ENCODE measurements at regions not wholly inside any gene's neighbourhood (a gene's known extent, or its start where the extent isn't known, plus 50 kb on each side); places are given as distances from the start of the nearest gene placed in this dataset.

DNA sequence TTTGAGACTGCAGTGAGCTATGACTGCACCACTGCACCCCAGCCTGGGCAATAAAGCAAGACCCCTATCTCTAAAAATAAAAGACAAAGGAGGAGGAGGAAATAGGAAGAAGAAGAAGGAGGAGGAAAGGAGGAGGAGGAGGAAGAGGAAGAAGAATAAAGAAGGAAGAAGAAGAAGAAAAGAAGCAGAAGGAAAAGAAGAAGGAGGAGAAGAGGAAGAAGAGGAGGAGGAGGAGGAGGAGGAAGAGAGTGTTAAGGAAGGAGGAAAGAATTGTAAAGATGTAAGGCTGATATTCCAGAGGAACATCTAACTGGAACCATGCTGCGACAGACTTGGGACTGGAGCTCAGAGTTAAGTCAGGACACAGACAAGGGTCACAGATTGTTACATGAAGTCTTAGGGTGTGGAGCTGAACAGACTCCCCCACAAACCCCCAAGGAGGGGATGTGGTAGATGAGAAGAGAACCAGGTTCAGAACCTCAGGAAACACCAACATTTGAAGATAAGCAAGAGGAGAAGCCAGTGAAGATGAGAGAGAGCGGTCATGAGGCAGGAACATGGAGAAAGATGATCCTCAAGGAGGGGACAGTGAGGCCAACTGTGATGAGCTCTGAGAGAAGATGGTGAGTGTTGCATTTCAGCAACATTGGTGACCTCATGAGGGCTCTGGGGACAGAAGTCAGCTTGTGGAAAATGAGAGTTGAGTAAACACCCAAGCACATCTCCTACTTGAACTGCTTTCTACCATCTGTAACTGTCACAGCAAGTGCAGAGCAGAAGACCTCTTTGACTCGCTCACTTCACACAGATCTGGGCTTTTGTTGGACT lies 118.2 kb downstream of the CD164 start (continued):
- TF ChIP-seq, protein P1, sequence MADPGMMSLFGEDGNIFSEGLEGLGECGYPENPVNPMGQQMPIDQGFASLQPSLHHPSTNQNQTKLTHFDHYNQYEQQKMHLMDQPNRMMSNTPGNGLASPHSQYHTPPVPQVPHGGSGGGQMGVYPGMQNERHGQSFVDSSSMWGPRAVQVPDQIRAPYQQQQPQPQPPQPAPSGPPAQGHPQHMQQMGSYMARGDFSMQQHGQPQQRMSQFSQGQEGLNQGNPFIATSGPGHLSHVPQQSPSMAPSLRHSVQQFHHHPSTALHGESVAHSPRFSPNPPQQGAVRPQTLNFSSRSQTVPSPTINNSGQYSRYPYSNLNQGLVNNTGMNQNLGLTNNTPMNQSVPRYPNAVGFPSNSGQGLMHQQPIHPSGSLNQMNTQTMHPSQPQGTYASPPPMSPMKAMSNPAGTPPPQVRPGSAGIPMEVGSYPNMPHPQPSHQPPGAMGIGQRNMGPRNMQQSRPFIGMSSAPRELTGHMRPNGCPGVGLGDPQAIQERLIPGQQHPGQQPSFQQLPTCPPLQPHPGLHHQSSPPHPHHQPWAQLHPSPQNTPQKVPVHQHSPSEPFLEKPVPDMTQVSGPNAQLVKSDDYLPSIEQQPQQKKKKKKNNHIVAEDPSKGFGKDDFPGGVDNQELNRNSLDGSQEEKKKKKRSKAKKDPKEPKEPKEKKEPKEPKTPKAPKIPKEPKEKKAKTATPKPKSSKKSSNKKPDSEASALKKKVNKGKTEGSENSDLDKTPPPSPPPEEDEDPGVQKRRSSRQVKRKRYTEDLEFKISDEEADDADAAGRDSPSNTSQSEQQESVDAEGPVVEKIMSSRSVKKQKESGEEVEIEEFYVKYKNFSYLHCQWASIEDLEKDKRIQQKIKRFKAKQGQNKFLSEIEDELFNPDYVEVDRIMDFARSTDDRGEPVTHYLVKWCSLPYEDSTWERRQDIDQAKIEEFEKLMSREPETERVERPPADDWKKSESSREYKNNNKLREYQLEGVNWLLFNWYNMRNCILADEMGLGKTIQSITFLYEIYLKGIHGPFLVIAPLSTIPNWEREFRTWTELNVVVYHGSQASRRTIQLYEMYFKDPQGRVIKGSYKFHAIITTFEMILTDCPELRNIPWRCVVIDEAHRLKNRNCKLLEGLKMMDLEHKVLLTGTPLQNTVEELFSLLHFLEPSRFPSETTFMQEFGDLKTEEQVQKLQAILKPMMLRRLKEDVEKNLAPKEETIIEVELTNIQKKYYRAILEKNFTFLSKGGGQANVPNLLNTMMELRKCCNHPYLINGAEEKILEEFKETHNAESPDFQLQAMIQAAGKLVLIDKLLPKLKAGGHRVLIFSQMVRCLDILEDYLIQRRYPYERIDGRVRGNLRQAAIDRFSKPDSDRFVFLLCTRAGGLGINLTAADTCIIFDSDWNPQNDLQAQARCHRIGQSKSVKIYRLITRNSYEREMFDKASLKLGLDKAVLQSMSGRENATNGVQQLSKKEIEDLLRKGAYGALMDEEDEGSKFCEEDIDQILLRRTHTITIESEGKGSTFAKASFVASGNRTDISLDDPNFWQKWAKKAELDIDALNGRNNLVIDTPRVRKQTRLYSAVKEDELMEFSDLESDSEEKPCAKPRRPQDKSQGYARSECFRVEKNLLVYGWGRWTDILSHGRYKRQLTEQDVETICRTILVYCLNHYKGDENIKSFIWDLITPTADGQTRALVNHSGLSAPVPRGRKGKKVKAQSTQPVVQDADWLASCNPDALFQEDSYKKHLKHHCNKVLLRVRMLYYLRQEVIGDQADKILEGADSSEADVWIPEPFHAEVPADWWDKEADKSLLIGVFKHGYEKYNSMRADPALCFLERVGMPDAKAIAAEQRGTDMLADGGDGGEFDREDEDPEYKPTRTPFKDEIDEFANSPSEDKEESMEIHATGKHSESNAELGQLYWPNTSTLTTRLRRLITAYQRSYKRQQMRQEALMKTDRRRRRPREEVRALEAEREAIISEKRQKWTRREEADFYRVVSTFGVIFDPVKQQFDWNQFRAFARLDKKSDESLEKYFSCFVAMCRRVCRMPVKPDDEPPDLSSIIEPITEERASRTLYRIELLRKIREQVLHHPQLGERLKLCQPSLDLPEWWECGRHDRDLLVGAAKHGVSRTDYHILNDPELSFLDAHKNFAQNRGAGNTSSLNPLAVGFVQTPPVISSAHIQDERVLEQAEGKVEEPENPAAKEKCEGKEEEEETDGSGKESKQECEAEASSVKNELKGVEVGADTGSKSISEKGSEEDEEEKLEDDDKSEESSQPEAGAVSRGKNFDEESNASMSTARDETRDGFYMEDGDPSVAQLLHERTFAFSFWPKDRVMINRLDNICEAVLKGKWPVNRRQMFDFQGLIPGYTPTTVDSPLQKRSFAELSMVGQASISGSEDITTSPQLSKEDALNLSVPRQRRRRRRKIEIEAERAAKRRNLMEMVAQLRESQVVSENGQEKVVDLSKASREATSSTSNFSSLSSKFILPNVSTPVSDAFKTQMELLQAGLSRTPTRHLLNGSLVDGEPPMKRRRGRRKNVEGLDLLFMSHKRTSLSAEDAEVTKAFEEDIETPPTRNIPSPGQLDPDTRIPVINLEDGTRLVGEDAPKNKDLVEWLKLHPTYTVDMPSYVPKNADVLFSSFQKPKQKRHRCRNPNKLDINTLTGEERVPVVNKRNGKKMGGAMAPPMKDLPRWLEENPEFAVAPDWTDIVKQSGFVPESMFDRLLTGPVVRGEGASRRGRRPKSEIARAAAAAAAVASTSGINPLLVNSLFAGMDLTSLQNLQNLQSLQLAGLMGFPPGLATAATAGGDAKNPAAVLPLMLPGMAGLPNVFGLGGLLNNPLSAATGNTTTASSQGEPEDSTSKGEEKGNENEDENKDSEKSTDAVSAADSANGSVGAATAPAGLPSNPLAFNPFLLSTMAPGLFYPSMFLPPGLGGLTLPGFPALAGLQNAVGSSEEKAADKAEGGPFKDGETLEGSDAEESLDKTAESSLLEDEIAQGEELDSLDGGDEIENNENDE (IDR thresholded peaks at IDR 0.05; ENCODE audit: insufficient replicate concordance, low read length): no peak
- TF ChIP-seq TAF7 (optimal IDR thresholded peaks at IDR 0.05; ENCODE audit: borderline replicate concordance, low read depth, low read length) (no peak), EZH2 (IDR thresholded peaks at IDR 0.05; ENCODE audit: low read depth, low read length, severe bottlenecking) (no peak), TEAD4 (IDR thresholded peaks at IDR 0.05; ENCODE audit: low read depth, low read length) (no peak), SIX5 (IDR thresholded peaks at IDR 0.05; ENCODE audit: low read depth, low read length) (no peak)
